ENCODE measurements at regions not wholly inside any gene's neighbourhood (a gene's known extent, or its start where the extent isn't known, plus 50 kb on each side); places are given as distances from the start of the nearest gene placed in this dataset.

DNA sequence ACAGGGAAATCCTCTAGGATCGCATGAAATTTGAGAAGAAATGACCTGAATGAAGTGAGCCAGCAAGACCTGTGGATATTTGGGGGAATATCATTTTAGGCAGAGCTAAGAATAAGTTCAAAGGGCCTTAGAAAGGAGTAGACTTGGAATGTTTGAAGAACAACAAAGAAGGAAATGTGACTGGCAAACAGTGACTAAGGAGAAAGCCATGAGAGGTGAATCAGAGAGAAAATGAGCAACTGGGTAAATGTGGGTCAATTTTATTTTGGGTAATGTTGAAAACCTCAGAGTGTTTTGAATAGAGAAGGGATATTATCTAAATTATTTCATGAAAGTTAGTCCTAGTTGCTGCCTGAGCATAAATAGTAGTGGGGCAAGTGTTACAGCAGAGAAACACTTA, 672.8 kb downstream of the LMO4 start:
- Histone ChIP-seq H3K4me1 (ENCODE audit: control insufficient read depth, insufficient read depth, low read length, poor library complexity, severe bottlenecking) (no peaks in the 10 kb centered on the region), H3K27me3 (replicated peaks; ENCODE audit: control insufficient read depth, insufficient read depth, low read length, poor library complexity, severe bottlenecking) (peaks cover 4% of the 10 kb centered on the region), H3K27ac (ENCODE audit: insufficient read depth, low read length, poor library complexity, severe bottlenecking) (no peak overlapping the region), H3K4me3 (ENCODE audit: insufficient read depth, low read depth, low read length, poor library complexity, severe bottlenecking) (no peak overlapping the region), H3K9me3 (ENCODE audit: control insufficient read depth, low read length) (no peaks in the 10 kb centered on the region), H3K36me3 (ENCODE audit: control insufficient read depth, insufficient read depth, low read length) (no peaks in the 10 kb centered on the region)
- DNase-seq: no peak

GRCh38 chr1:88003255-88003654, 674.6 kb downstream of the LMO4 start:
- H3K9me3 ChIP-seq (ENCODE audit: control insufficient read depth, low read length): no peaks in the 10 kb centered on the region
- H3K4me1 ChIP-seq (ENCODE audit: control insufficient read depth, insufficient read depth, low read length, poor library complexity, severe bottlenecking): no peaks in the 10 kb centered on the region

GRCh38 chr1:88009916-88010315, 674.2 kb upstream of the PKN2 start:
- no peaks in the 10 kb centered on the region for H3K4me1 ChIP-seq (ENCODE audit: control insufficient read depth, insufficient read depth, low read length, poor library complexity, severe bottlenecking)
- no peaks in the 10 kb centered on the region for H3K27me3 ChIP-seq (replicated peaks; ENCODE audit: control insufficient read depth, insufficient read depth, low read length, poor library complexity, severe bottlenecking)
- DNase-seq: no peak
- no peaks in the 10 kb centered on the region for H3K9me3 ChIP-seq (ENCODE audit: control insufficient read depth, low read length)
- H3K27ac ChIP-seq (ENCODE audit: insufficient read depth, low read length, poor library complexity, severe bottlenecking): no peak overlapping the region
- no peaks in the 10 kb centered on the region for H3K36me3 ChIP-seq (ENCODE audit: control insufficient read depth, insufficient read depth, low read length)
- no peak overlapping the region for H3K4me3 ChIP-seq (ENCODE audit: insufficient read depth, low read depth, low read length, poor library complexity, severe bottlenecking)

More at GRCh38 chr1:88003255-88003654, 674.6 kb downstream of the LMO4 start:
- Histone ChIP-seq H3K27me3 (replicated peaks; ENCODE audit: control insufficient read depth, insufficient read depth, low read length, poor library complexity, severe bottlenecking) (peaks cover 4% of the 10 kb centered on the region), H3K36me3 (ENCODE audit: control insufficient read depth, insufficient read depth, low read length) (no peaks in the 10 kb centered on the region), H3K4me3 (ENCODE audit: insufficient read depth, low read depth, low read length, poor library complexity, severe bottlenecking) (no peak overlapping the region), H3K27ac (ENCODE audit: insufficient read depth, low read length, poor library complexity, severe bottlenecking) (no peak overlapping the region)
- no peak for DNase-seq

DNA sequence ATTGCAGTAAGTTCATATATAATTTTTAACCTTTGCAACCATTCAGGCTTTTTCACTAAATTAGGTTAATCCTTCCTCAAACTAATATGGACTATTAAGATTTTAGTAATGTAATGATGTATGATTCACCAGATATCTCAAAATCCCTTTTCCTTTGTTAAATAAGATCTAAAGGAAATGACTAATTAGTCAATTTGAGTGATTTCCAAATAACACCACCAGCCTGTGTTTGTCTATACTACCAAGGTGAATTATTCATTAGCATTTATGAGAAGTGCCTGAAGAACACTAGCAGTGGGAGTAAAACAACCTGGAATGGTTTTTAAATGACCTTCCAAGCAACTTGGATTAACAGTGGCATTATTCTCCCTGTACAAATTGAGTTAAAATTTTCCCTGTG, 670.6 kb upstream of the PKN2 start:
- H3K4me3 ChIP-seq (ENCODE audit: insufficient read depth, low read depth, low read length, poor library complexity, severe bottlenecking): no peak overlapping the region
- no peaks in the 10 kb centered on the region for H3K4me1 ChIP-seq (ENCODE audit: control insufficient read depth, insufficient read depth, low read length, poor library complexity, severe bottlenecking)
- H3K27me3 ChIP-seq (replicated peaks; ENCODE audit: control insufficient read depth, insufficient read depth, low read length, poor library complexity, severe bottlenecking): no peaks in the 10 kb centered on the region
- no peak for DNase-seq
- H3K9me3 ChIP-seq (ENCODE audit: control insufficient read depth, low read length): no peaks in the 10 kb centered on the region
- no peaks in the 10 kb centered on the region for H3K36me3 ChIP-seq (ENCODE audit: control insufficient read depth, insufficient read depth, low read length)
- H3K27ac ChIP-seq (ENCODE audit: insufficient read depth, low read length, poor library complexity, severe bottlenecking): no peak overlapping the region

GRCh38 chr1:88014131-88014530, 669.9 kb upstream of the PKN2 start:
- H3K36me3 ChIP-seq (ENCODE audit: control insufficient read depth, insufficient read depth, low read length): no peaks in the 10 kb centered on the region
- no peaks in the 10 kb centered on the region for H3K27me3 ChIP-seq (replicated peaks; ENCODE audit: control insufficient read depth, insufficient read depth, low read length, poor library complexity, severe bottlenecking)
- no peak for DNase-seq
- H3K27ac ChIP-seq (ENCODE audit: insufficient read depth, low read length, poor library complexity, severe bottlenecking): no peak overlapping the region
- H3K9me3 ChIP-seq (ENCODE audit: control insufficient read depth, low read length): no peaks in the 10 kb centered on the region
- no peaks in the 10 kb centered on the region for H3K4me1 ChIP-seq (ENCODE audit: control insufficient read depth, insufficient read depth, low read length, poor library complexity, severe bottlenecking)
- H3K4me3 ChIP-seq (ENCODE audit: insufficient read depth, low read depth, low read length, poor library complexity, severe bottlenecking): no peak overlapping the region

GRCh38 chr1:88016947-88017346, 667.1 kb upstream of the PKN2 start:
- no peaks in the 10 kb centered on the region for H3K9me3 ChIP-seq (ENCODE audit: control insufficient read depth, low read length)
- H3K4me1 ChIP-seq (ENCODE audit: control insufficient read depth, insufficient read depth, low read length, poor library complexity, severe bottlenecking): no peaks in the 10 kb centered on the region
- H3K4me3 ChIP-seq (ENCODE audit: insufficient read depth, low read depth, low read length, poor library complexity, severe bottlenecking): no peak overlapping the region
- H3K27ac ChIP-seq (ENCODE audit: insufficient read depth, low read length, poor library complexity, severe bottlenecking): no peak overlapping the region
- no peaks in the 10 kb centered on the region for H3K36me3 ChIP-seq (ENCODE audit: control insufficient read depth, insufficient read depth, low read length)
- no peak for DNase-seq
- no peaks in the 10 kb centered on the region for H3K27me3 ChIP-seq (replicated peaks; ENCODE audit: control insufficient read depth, insufficient read depth, low read length, poor library complexity, severe bottlenecking)

GRCh38 chr1:88021529-88021928, 662.5 kb upstream of the PKN2 start:
- no peak for DNase-seq
- no peaks in the 10 kb centered on the region for H3K27me3 ChIP-seq (replicated peaks; ENCODE audit: control insufficient read depth, insufficient read depth, low read length, poor library complexity, severe bottlenecking)

GRCh38 chr1:88022516-88022915, 661.6 kb upstream of the PKN2 start:
- DNase-seq: no peak
- Histone ChIP-seq H3K4me3 (ENCODE audit: insufficient read depth, low read depth, low read length, poor library complexity, severe bottlenecking) (no peak overlapping the region), H3K27ac (ENCODE audit: insufficient read depth, low read length, poor library complexity, severe bottlenecking) (no peak overlapping the region), H3K36me3 (ENCODE audit: control insufficient read depth, insufficient read depth, low read length) (no peaks in the 10 kb centered on the region), H3K27me3 (replicated peaks; ENCODE audit: control insufficient read depth, insufficient read depth, low read length, poor library complexity, severe bottlenecking) (no peaks in the 10 kb centered on the region), H3K4me1 (ENCODE audit: control insufficient read depth, insufficient read depth, low read length, poor library complexity, severe bottlenecking) (no peaks in the 10 kb centered on the region), H3K9me3 (ENCODE audit: control insufficient read depth, low read length) (no peaks in the 10 kb centered on the region)

More at GRCh38 chr1:88021529-88021928, 662.5 kb upstream of the PKN2 start:
- Histone ChIP-seq H3K4me3 (ENCODE audit: insufficient read depth, low read depth, low read length, poor library complexity, severe bottlenecking) (no peak overlapping the region), H3K9me3 (ENCODE audit: control insufficient read depth, low read length) (no peaks in the 10 kb centered on the region), H3K36me3 (ENCODE audit: control insufficient read depth, insufficient read depth, low read length) (no peaks in the 10 kb centered on the region), H3K27ac (ENCODE audit: insufficient read depth, low read length, poor library complexity, severe bottlenecking) (no peak overlapping the region), H3K4me1 (ENCODE audit: control insufficient read depth, insufficient read depth, low read length, poor library complexity, severe bottlenecking) (no peaks in the 10 kb centered on the region)

DNA sequence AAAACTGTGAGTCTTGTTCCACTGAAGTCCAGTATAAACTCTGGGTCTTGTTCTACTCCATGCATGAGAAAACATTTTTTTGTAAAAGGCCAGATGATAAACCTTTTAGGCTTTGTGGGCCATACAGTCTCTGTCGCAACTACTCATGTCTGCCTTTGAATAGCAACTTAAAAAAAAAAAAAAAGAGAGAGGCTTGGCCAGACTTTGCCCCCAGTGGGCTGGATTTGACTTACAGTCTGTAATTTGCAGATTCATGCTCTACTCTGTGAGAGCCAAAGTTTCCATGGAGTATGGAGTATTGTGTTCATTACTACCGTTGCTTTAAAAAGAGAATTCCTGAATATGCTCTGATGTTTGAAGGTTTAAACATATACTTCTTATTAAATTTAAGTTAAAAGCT, 654.9 kb upstream of the PKN2 start:
- Histone ChIP-seq H3K27ac (ENCODE audit: insufficient read depth, low read length, poor library complexity, severe bottlenecking) (no peak overlapping the region), H3K9me3 (ENCODE audit: control insufficient read depth, low read length) (no peaks in the 10 kb centered on the region), H3K36me3 (ENCODE audit: control insufficient read depth, insufficient read depth, low read length) (no peaks in the 10 kb centered on the region), H3K4me3 (ENCODE audit: insufficient read depth, low read depth, low read length, poor library complexity, severe bottlenecking) (no peak overlapping the region), H3K4me1 (ENCODE audit: control insufficient read depth, insufficient read depth, low read length, poor library complexity, severe bottlenecking) (no peaks in the 10 kb centered on the region), H3K27me3 (replicated peaks; ENCODE audit: control insufficient read depth, insufficient read depth, low read length, poor library complexity, severe bottlenecking) (no peaks in the 10 kb centered on the region)
- no peak for DNase-seq

- DNase-seq: no peak
- Histone ChIP-seq H3K9me3 (ENCODE audit: control insufficient read depth, low read length) (no peaks in the 10 kb centered on the region), H3K27ac (ENCODE audit: insufficient read depth, low read length, poor library complexity, severe bottlenecking) (no peak overlapping the region), H3K4me1 (ENCODE audit: control insufficient read depth, insufficient read depth, low read length, poor library complexity, severe bottlenecking) (no peaks in the 10 kb centered on the region), H3K27me3 (replicated peaks; ENCODE audit: control insufficient read depth, insufficient read depth, low read length, poor library complexity, severe bottlenecking) (no peaks in the 10 kb centered on the region), H3K36me3 (ENCODE audit: control insufficient read depth, insufficient read depth, low read length) (no peaks in the 10 kb centered on the region), H3K4me3 (ENCODE audit: insufficient read depth, low read depth, low read length, poor library complexity, severe bottlenecking) (no peak overlapping the region)
Measured at GRCh38 chr1:88029899-88030298, 654.2 kb upstream of the PKN2 start.

GRCh38 chr1:88035578-88035977, 648.5 kb upstream of the PKN2 start:
- no peak overlapping the region for H3K4me3 ChIP-seq (ENCODE audit: insufficient read depth, low read depth, low read length, poor library complexity, severe bottlenecking)
- H3K9me3 ChIP-seq (ENCODE audit: control insufficient read depth, low read length): no peaks in the 10 kb centered on the region
- no peak overlapping the region for H3K27ac ChIP-seq (ENCODE audit: insufficient read depth, low read length, poor library complexity, severe bottlenecking)
- no peaks in the 10 kb centered on the region for H3K4me1 ChIP-seq (ENCODE audit: control insufficient read depth, insufficient read depth, low read length, poor library complexity, severe bottlenecking)
- no peaks in the 10 kb centered on the region for H3K36me3 ChIP-seq (ENCODE audit: control insufficient read depth, insufficient read depth, low read length)
- H3K27me3 ChIP-seq (replicated peaks; ENCODE audit: control insufficient read depth, insufficient read depth, low read length, poor library complexity, severe bottlenecking): no peaks in the 10 kb centered on the region
- no peak for DNase-seq

All from effector memory CD4-positive, alpha-beta T cell (primary cell).